CD14-positive monocyte (primary cell): ENCODE measurements at regions not wholly inside any gene's neighbourhood (a gene's known extent, or its start where the extent isn't known, plus 50 kb on each side); places are given as distances from the start of the nearest gene placed in this dataset.

Experiments
- DNase-seq, 3 donors: peaks; one replicate each; pipeline ENCODE4 v3.0.0-alpha.2; 2011 to 2022
- H2AFZ ChIP-seq: 2 replicates; pipeline ENCODE4 v1.6.0; 2012; ENCODE audit warnings: mild to moderate bottlenecking, low read depth, low read length, inconsistent platforms; ENCODE audit not compliant: insufficient read depth, poor library complexity, severe bottlenecking
- H3K27ac ChIP-seq, 2 donors: 1 replicate in 1 of 2; 2 replicates in 1 of 2; pipeline ENCODE4 v1.5.1; 2012 to 2013; ENCODE audit warnings: low read length in 2 of 2, control low read depth in 1 of 2, inconsistent platforms in 1 of 2, low read depth in 1 of 2, mild to moderate bottlenecking in 1 of 2
- H3K27me3 ChIP-seq, 2 donors: one replicate each; pipeline versions ENCODE4 v1.6.0 to v1.6.1; 2011 to 2013; ENCODE audit warnings: low read length in 2 of 2; ENCODE audit not compliant: control insufficient read depth in 2 of 2, insufficient read depth in 2 of 2
- H3K36me3 ChIP-seq, 2 donors: replicated peaks in 1 of 2; 1 replicate in 1 of 2; 2 replicates in 1 of 2; pipeline versions ENCODE4 v1.5.1 to v1.6.1; 2012 to 2013; ENCODE audit warnings: low read length in 2 of 2, control low read depth in 1 of 2, inconsistent platforms in 1 of 2, mild to moderate bottlenecking in 1 of 2; ENCODE audit not compliant: insufficient read depth in 2 of 2, control insufficient read depth in 1 of 2
- H3K4me1 ChIP-seq, 2 donors: 1 replicate in 1 of 2; 2 replicates in 1 of 2; pipeline versions ENCODE4 v1.5.1 to v1.6.1; 2012 to 2013; ENCODE audit warnings: low read length in 2 of 2, control low read depth in 1 of 2, inconsistent platforms in 1 of 2, mild to moderate bottlenecking in 1 of 2, moderate library complexity in 1 of 2; ENCODE audit not compliant: insufficient read depth in 2 of 2, control insufficient read depth in 1 of 2
- H3K4me2 ChIP-seq: replicated peaks from 2 replicates; pipeline ENCODE3; 2012; ENCODE audit warnings: low read length, moderate library complexity, mild to moderate bottlenecking; ENCODE audit not compliant: poor library complexity, severe bottlenecking; ENCODE audit errors: extremely low read depth
- H3K4me3 ChIP-seq, 3 experiments: fragments of 200-600 bp in 1 of 3; sonication (generic) in 1 of 3; replicated peaks in 1 of 3; 1 replicate in 2 of 3; 2 replicates in 1 of 3; pipeline ENCODE4 v1.5.1; 2011 to 2013; ENCODE audit warnings: low read length in 3 of 3, mild to moderate bottlenecking in 3 of 3, control low read depth in 2 of 3, low read depth in 2 of 3, inconsistent platforms in 1 of 3, moderate library complexity in 1 of 3
- H3K79me2 ChIP-seq: 2 replicates; pipeline ENCODE4 v1.6.0; 2012; ENCODE audit warnings: mild to moderate bottlenecking, control low read depth, inconsistent platforms, low read length, moderate library complexity; ENCODE audit not compliant: insufficient read depth
- H3K9ac ChIP-seq: 2 replicates; pipeline ENCODE4 v1.6.0; 2017; ENCODE audit warnings: low read length, mild to moderate bottlenecking; ENCODE audit not compliant: insufficient read depth, poor library complexity, severe bottlenecking
- H3K9me3 ChIP-seq, 2 donors: replicated peaks in 1 of 2; 1 replicate in 1 of 2; 2 replicates in 1 of 2; pipeline versions ENCODE4 v1.5.1 to v1.6.1; 2012 to 2013; ENCODE audit warnings: low read length in 2 of 2, control low read depth in 1 of 2; ENCODE audit not compliant: control insufficient read depth in 1 of 2, insufficient read depth in 1 of 2
- H4K20me1 ChIP-seq: 2 replicates; pipeline ENCODE4 v1.6.0; 2012; ENCODE audit warnings: mild to moderate bottlenecking, low read length, control low read depth, moderate library complexity; ENCODE audit not compliant: insufficient read depth
- H3K27ac Mint-ChIP-seq, 7 donors: one replicate each; pipeline ENCODE4 v1.8.0; 2020; ENCODE audit warnings: mild to moderate bottlenecking in 7 of 7, mixed read lengths in 7 of 7, moderate library complexity in 6 of 7, inconsistent platforms in 2 of 7
- H3K27me3 Mint-ChIP-seq, 3 donors: one replicate each; pipeline ENCODE4 v1.8.0; 2021 to 2022; ENCODE audit warnings: low read depth in 3 of 3, mild to moderate bottlenecking in 3 of 3, mixed read lengths in 3 of 3, moderate library complexity in 3 of 3, inconsistent platforms in 1 of 3
- H3K36me3 Mint-ChIP-seq, 2 donors: one replicate each; pipeline ENCODE4 v1.8.0; 2020; ENCODE audit warnings: mixed read lengths in 2 of 2, inconsistent platforms in 1 of 2, mild to moderate bottlenecking in 1 of 2
- H3K4me1 Mint-ChIP-seq: one replicate; pipeline ENCODE4 v1.8.0; 2020; ENCODE audit warnings: mild to moderate bottlenecking, mixed read lengths
- H3K4me3 Mint-ChIP-seq, 2 donors: one replicate each; pipeline ENCODE4 v1.8.0; 2020; ENCODE audit warnings: mild to moderate bottlenecking in 2 of 2, mixed read lengths in 2 of 2, moderate library complexity in 1 of 2
- H3K9me3 Mint-ChIP-seq, 7 donors: one replicate each; pipeline ENCODE4 v1.8.0; 2020 to 2022; ENCODE audit warnings: mixed read lengths in 7 of 7, mild to moderate bottlenecking in 6 of 7, moderate library complexity in 6 of 7, inconsistent platforms in 2 of 7
- CTCF ChIP-seq: fragments of 200-600 bp; IDR thresholded peaks from one replicate; pipeline ENCODE4 v1.8.0; 2022; ENCODE audit warnings: antibody characterized with exemption, mild to moderate bottlenecking
- WGBS: methylation state at CpG from one replicate; pipeline ENCODE4 v1.1.5; 2013; ENCODE audit warnings: missing lambda C conversion rate; ENCODE audit not compliant: insufficient coverage; 5-methylcytosine and 5-hydroxymethylcytosine counted together
- intact Hi-C, 2 donors: fragments of 100-400 bp; cut with micrococcal nuclease; formaldehyde crosslinking; loops; one replicate each; pipeline versions ENCODE4 v1.15.0 to v1.15.1; 2023

GRCh38 chr15:93190238-93190637, 101.2 kb upstream of the RGMA start:
- Histone ChIP-seq H3K4me1 (no peaks in the 10 kb centered on the region), H3K4me3 (no peak overlapping the region), H2AFZ (no peak overlapping the region), H3K9me3 (no peaks in the 10 kb centered on the region), H3K36me3 (no peaks in the 10 kb centered on the region), H3K9ac (no peak overlapping the region), H3K27ac (no peak overlapping the region), H3K4me2 (no peak overlapping the region), H4K20me1 (no peaks in the 10 kb centered on the region), H3K79me2 (no peaks in the 10 kb centered on the region), H3K27me3 (peaks cover 0 to 10% of the 10 kb centered on the region in 2 donors)
- WGBS: no CpG with 5 or more reads among the region's 8 CpGs
- TF ChIP-seq CTCF: no peak
- no peak overlapping the region for H3K27ac Mint-ChIP-seq
- peak overlapping the region in 1 of 2 donors; percentile 37 for H3K4me3 Mint-ChIP-seq
- peaks cover 7% of the 10 kb centered on the region for H3K4me1 Mint-ChIP-seq
- H3K9me3 Mint-ChIP-seq: peaks cover 0 to 1% (median 0%) of the 10 kb centered on the region in 7 donors
- intact Hi-C loops: no loop called here
- H3K27me3 Mint-ChIP-seq: peaks cover 15 to 25% (median 15%) of the 10 kb centered on the region in 3 donors
- DNase-seq: no peak
- no peaks in the 10 kb centered on the region for H3K36me3 Mint-ChIP-seq

GRCh38 chr15:93189561-93189960, 100.5 kb upstream of the RGMA start:
- Histone ChIP-seq H3K4me3 (no peak overlapping the region), H3K9me3 (no peaks in the 10 kb centered on the region), H4K20me1 (no peaks in the 10 kb centered on the region), H2AFZ (no peak overlapping the region), H3K79me2 (no peaks in the 10 kb centered on the region), H3K4me1 (no peaks in the 10 kb centered on the region), H3K4me2 (no peak overlapping the region), H3K27ac (no peak overlapping the region), H3K27me3 (peaks cover 0 to 10% of the 10 kb centered on the region in 2 donors), H3K9ac (no peak overlapping the region), H3K36me3 (no peaks in the 10 kb centered on the region)
- Mint-ChIP-seq H3K36me3 (no peaks in the 10 kb centered on the region), H3K27me3 (peaks cover 15 to 25% (median 15%) of the 10 kb centered on the region in 3 donors), H3K9me3 (peaks cover 0 to 1% (median 0%) of the 10 kb centered on the region in 7 donors), H3K4me1 (peaks cover under 1% of the 10 kb centered on the region), H3K27ac (no peak overlapping the region), H3K4me3 (peak overlapping the region in 1 of 2 donors; percentile 37)
- WGBS: 51% methylated on average over 7 of the region's 9 CpGs
- no peak for DNase-seq
- intact Hi-C loops: no loop called here
- no peak for TF ChIP-seq CTCF
